ENCODE measurements at regions not wholly inside any gene's neighbourhood (a gene's known extent, or its start where the extent isn't known, plus 50 kb on each side); places are given as distances from the start of the nearest gene placed in this dataset.

DNA sequence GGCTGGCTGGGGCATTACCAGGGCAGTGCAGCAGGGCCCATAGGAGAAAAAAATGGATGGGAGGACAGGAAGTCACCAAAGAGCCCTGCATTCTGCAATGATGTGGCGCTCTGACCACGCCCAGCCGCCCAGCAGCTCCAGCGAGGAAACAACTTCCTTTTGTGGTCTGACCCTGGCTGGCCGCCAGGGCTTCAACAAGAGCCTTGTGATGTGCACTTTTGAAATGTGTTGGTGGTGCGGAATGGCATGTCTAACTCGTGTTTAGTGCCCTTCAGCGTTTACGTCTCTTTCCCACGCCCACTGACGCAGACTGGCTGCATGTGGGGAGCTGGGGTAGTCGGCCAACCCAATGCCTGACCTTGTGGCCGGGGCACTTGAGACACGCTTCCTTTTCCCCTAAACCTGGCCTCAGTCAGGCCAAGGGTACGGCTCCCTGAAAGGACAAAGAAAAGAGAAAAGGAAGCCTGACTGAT, 81.9 kb upstream of the CTNNB1 start:
- Mint-ChIP-seq H3K27me3 (ENCODE audit: unreplicated experiment) (peaks cover 23% of the 10 kb centered on the region), H3K36me3 (ENCODE audit: insufficient read depth, unreplicated experiment) (peaks cover 6% of the 10 kb centered on the region), H3K27ac (ENCODE audit: unreplicated experiment) (peak overlapping the region; percentile 44), H3K4me3 (ENCODE audit: low read depth, unreplicated experiment) (no peak overlapping the region), H3K9me3 (ENCODE audit: low read depth, unreplicated experiment) (peaks cover 2% of the 10 kb centered on the region), H3K4me1 (ENCODE audit: low read depth, unreplicated experiment) (peaks cover 26% of the 10 kb centered on the region)
- TF ChIP-seq, protein P1, sequence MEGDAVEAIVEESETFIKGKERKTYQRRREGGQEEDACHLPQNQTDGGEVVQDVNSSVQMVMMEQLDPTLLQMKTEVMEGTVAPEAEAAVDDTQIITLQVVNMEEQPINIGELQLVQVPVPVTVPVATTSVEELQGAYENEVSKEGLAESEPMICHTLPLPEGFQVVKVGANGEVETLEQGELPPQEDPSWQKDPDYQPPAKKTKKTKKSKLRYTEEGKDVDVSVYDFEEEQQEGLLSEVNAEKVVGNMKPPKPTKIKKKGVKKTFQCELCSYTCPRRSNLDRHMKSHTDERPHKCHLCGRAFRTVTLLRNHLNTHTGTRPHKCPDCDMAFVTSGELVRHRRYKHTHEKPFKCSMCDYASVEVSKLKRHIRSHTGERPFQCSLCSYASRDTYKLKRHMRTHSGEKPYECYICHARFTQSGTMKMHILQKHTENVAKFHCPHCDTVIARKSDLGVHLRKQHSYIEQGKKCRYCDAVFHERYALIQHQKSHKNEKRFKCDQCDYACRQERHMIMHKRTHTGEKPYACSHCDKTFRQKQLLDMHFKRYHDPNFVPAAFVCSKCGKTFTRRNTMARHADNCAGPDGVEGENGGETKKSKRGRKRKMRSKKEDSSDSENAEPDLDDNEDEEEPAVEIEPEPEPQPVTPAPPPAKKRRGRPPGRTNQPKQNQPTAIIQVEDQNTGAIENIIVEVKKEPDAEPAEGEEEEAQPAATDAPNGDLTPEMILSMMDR (IDR thresholded peaks at IDR 0.05; ENCODE audit: unreplicated experiment), result no peak
- CTCF ChIA-PET, result no interaction called here
- BruUV-seq (replicated peaks), result no TSS peak
- peak; percentile 91 for DNase-seq
- intact Hi-C loops (cut with micrococcal nuclease; ENCODE audit: unreplicated experiment), result loop anchor here (5.0 kb wide), 1 partner anchor 85 kb away; no protein-coding TSS in a partner anchor

DNA sequence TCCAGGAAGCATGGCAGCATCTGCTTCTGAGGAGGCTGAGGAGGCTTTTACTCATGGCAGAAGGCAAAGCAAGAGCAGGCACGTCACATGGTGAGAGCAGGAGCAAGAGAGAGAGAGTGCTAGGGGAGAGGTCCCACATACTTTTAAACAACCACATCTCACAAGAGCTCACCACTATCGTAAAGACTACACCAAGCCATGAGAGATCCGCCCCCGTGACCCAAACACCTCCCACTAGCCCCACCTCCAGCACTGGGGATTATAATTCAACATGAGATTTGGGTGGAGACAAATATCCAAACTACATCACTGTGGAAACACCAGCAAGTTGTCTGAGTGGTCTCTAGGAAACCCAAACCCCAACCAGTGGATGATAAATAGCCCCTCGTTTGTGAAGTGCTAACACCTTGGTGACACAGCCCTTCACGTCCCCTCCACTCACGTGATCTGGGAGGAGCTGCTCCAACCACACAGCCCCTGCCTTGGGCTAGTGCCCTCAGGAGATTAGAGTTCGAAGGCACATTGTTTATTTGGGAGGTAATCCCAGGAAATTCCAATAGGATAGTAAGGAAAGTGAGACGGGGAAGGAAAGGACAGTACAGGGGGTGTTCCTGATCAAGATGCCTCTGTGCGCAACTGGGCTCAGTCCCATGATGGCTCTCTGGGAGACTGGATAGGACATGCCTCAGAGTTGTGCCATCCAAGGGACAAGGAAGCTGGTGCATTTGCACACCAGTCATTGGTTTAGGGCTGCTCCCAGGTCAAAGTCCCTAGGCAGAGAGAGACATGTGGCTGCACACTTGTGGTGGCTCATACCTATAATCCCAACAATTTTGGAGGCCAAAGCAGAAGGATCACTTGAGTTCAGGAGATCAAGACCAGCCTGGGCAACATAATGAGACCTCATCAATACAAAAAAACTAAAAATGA, 80.6 kb upstream of the CTNNB1 start:
- Mint-ChIP-seq H3K4me1 (ENCODE audit: low read depth, unreplicated experiment) (peaks cover 26% of the 10 kb centered on the region), H3K9me3 (ENCODE audit: low read depth, unreplicated experiment) (peaks cover 2% of the 10 kb centered on the region), H3K4me3 (ENCODE audit: low read depth, unreplicated experiment) (no peak overlapping the region), H3K27ac (ENCODE audit: unreplicated experiment) (peak overlapping the region; percentile 44), H3K36me3 (ENCODE audit: insufficient read depth, unreplicated experiment) (peaks cover 6% of the 10 kb centered on the region), H3K27me3 (ENCODE audit: unreplicated experiment) (peaks cover 23% of the 10 kb centered on the region)
- DNase-seq, result no peak
- TF ChIP-seq, protein P1 (IDR thresholded peaks at IDR 0.05; ENCODE audit: unreplicated experiment), result no peak
- CTCF ChIA-PET, result no interaction called here
- intact Hi-C loops (cut with micrococcal nuclease; ENCODE audit: unreplicated experiment), result loop anchor here (5.0 kb wide), 1 partner anchor 84 kb away; no protein-coding TSS in a partner anchor
- BruUV-seq (replicated peaks), result no TSS peak

DNA sequence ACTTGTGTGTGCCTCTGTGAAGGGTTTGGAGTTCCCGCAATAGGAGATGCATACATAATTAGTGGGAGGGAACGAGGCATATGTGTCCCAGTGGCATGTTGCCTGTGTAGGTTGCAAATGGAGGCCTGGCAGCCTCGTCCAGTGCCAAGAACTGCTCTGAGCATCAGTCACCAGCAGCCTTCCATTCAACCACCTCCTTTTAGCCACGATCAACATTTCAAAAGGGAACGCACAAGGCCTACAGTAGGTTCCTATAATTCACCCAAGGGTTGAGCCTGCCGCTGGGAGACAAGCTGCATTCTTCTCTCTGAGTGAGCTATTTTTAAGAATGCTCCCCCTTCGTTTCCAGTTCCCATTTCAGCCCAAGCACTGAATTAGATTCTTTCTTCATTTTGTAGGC, 78.8 kb upstream of the CTNNB1 start:
- intact Hi-C loops (cut with micrococcal nuclease; ENCODE audit: unreplicated experiment), result no loop called here
- TF ChIP-seq, protein P1 (IDR thresholded peaks at IDR 0.05; ENCODE audit: unreplicated experiment), result no peak
- no TSS peak for BruUV-seq (replicated peaks)
- Mint-ChIP-seq H3K27me3 (ENCODE audit: unreplicated experiment) (peaks cover 25% of the 10 kb centered on the region), H3K9me3 (ENCODE audit: low read depth, unreplicated experiment) (peaks cover 2% of the 10 kb centered on the region), H3K27ac (ENCODE audit: unreplicated experiment) (no peak overlapping the region), H3K4me1 (ENCODE audit: low read depth, unreplicated experiment) (peaks cover 26% of the 10 kb centered on the region), H3K4me3 (ENCODE audit: low read depth, unreplicated experiment) (no peak overlapping the region), H3K36me3 (ENCODE audit: insufficient read depth, unreplicated experiment) (peaks cover 6% of the 10 kb centered on the region)
- CTCF ChIA-PET, result no interaction called here
- DNase-seq, result no peak

DNA sequence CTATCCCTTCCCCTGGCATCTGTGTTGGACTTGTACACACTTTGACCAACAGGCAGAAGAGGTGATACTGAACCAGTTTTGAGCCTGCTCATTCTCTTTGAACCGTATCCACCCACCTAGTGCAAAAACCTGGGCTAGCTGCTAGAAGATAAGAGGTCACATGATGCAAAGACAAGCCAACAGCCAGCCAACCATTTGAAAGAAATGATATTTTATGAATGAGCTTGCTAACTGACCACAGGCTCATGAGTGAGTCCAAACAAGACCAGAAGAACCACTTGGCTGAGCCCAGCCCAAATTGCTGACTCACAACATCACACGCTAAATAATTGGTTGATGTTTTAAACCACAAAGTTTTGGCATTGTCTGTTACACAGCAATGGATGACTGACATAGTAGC, 74.0 kb upstream of the CTNNB1 start:
- no TSS peak for BruUV-seq (replicated peaks)
- H3K4me3 Mint-ChIP-seq (ENCODE audit: low read depth, unreplicated experiment), result no peak overlapping the region
- H3K9me3 Mint-ChIP-seq (ENCODE audit: low read depth, unreplicated experiment), result peaks cover 6% of the 10 kb centered on the region
- no peak for DNase-seq
- no peaks in the 10 kb centered on the region for H3K4me1 Mint-ChIP-seq (ENCODE audit: low read depth, unreplicated experiment)
- TF ChIP-seq, protein P1 (IDR thresholded peaks at IDR 0.05; ENCODE audit: unreplicated experiment), result no peak
- H3K27me3 Mint-ChIP-seq (ENCODE audit: unreplicated experiment), result peaks cover 40% of the 10 kb centered on the region
- CTCF ChIA-PET, result no interaction called here
- intact Hi-C loops (cut with micrococcal nuclease; ENCODE audit: unreplicated experiment), result no loop called here
- no peaks in the 10 kb centered on the region for H3K36me3 Mint-ChIP-seq (ENCODE audit: insufficient read depth, unreplicated experiment)
- H3K27ac Mint-ChIP-seq (ENCODE audit: unreplicated experiment), result no peak overlapping the region

Measured in Calu3 (cell line).